Common myeloid progenitor, CD34-positive (primary cell): ENCODE measurements at regions not wholly inside any gene's neighbourhood (a gene's known extent, or its start where the extent isn't known, plus 50 kb on each side); places are given as distances from the start of the nearest gene placed in this dataset.

Experiments used
- CTCF ChIA-PET: fragments of 350-600 bp; sonication (Branson Sonifier 250); formaldehyde crosslinking; loops from one replicate; lab custom pipeline; 2021; ENCODE audit warnings: antibody characterized with exemption; lab: Charles Lee
- POLR2A ChIA-PET: fragments of 350-600 bp; sonication (Branson Sonifier 250); formaldehyde crosslinking; loops from one replicate; lab custom pipeline; 2021; ENCODE audit warnings: antibody characterized with exemption; lab: Charles Lee
- DNase-seq, 3 donors: peaks; one replicate each; pipeline versions ENCODE4 v3.0.0 to v3.0.0-alpha.2; 2013
- H3K27ac ChIP-seq, 2 experiments: 1 replicate in 1 of 2; 2 replicates in 1 of 2; pipeline ENCODE4 v1.7.0; 2013; ENCODE audit warnings: inconsistent platforms in 2 of 2, low read length in 2 of 2, mild to moderate bottlenecking in 2 of 2, low read depth in 1 of 2, moderate library complexity in 1 of 2; ENCODE audit not compliant: severe bottlenecking in 2 of 2, insufficient read depth in 1 of 2, poor library complexity in 1 of 2
- H3K27me3 ChIP-seq, 5 experiments: replicated peaks in 2 of 5; 1 replicate in 3 of 5; 2 replicates in 2 of 5; pipeline versions ENCODE4 v1.6.1 to v1.7.0; 2013; ENCODE audit warnings: low read length in 4 of 5, mild to moderate bottlenecking in 2 of 5, moderate library complexity in 2 of 5, inconsistent platforms in 1 of 5; ENCODE audit not compliant: insufficient read depth in 5 of 5, control insufficient read depth in 4 of 5
- H3K36me3 ChIP-seq, 4 experiments: 1 replicate in 2 of 4; 2 replicates in 2 of 4; pipeline versions ENCODE4 v1.6.1 to v1.7.0; 2013; ENCODE audit warnings: low read length in 3 of 4, control low read depth in 1 of 4, mild to moderate bottlenecking in 1 of 4; ENCODE audit not compliant: control insufficient read depth in 4 of 4, insufficient read depth in 4 of 4
- H3K4me1 ChIP-seq, 4 experiments: 1 replicate in 3 of 4; 2 replicates in 1 of 4; pipeline versions ENCODE4 v1.6.1 to v1.7.1; 2013; ENCODE audit warnings: low read length in 3 of 4, mild to moderate bottlenecking in 3 of 4, control low read depth in 1 of 4, inconsistent platforms in 1 of 4, moderate library complexity in 1 of 4; ENCODE audit not compliant: control insufficient read depth in 4 of 4, insufficient read depth in 4 of 4; ENCODE audit errors: control extremely low read depth in 1 of 4
- H3K4me3 ChIP-seq, 7 experiments: 1 replicate in 4 of 7; 2 replicates in 3 of 7; pipeline versions ENCODE4 v1.5.1 to v1.7.0; 2013; ENCODE audit warnings: mild to moderate bottlenecking in 7 of 7, low read length in 6 of 7, moderate library complexity in 6 of 7, inconsistent platforms in 2 of 7, low read depth in 2 of 7, control low read depth in 1 of 7; ENCODE audit not compliant: insufficient read depth in 4 of 7, control insufficient read depth in 1 of 7; ENCODE audit errors: extremely low read depth in 1 of 7
- H3K9me3 ChIP-seq, 5 experiments: 1 replicate in 4 of 5; 2 replicates in 1 of 5; pipeline versions ENCODE4 v1.6.1 to v1.7.1; 2013; ENCODE audit warnings: low read length in 4 of 5, mild to moderate bottlenecking in 2 of 5, inconsistent platforms in 1 of 5, low read depth in 1 of 5, moderate library complexity in 1 of 5; ENCODE audit not compliant: control insufficient read depth in 4 of 5, insufficient read depth in 2 of 5; ENCODE audit errors: control extremely low read depth in 1 of 5
- WGBS: methylation state at CpG from one replicate; pipeline ENCODE4 v1.1.5; 2013; ENCODE audit not compliant: insufficient coverage; 5-methylcytosine and 5-hydroxymethylcytosine counted together

GRCh38 chr1:217921126-217921904, 290.2 kb downstream of the SPATA17 start:
- Histone ChIP-seq H3K27me3 (peaks cover 4 to 25% (median 7%) of the 10 kb centered on the region in 5 experiments), H3K4me1 (no peaks in the 10 kb centered on the region), H3K9me3 (peaks cover 0 to 2% (median 0%) of the 10 kb centered on the region in 5 experiments), H3K4me3 (no peak overlapping the region), H3K36me3 (no peaks in the 10 kb centered on the region), H3K27ac (no peak overlapping the region)
- no peak for DNase-seq
- POLR2A ChIA-PET: interaction anchor here (0.6 kb wide), 1 partner anchor 35 kb away, joined by 4 read pairs; no protein-coding TSS in a partner anchor
- CTCF ChIA-PET: no interaction called here
- 89% methylated on average over 5 of the region's 7 CpGs for WGBS

- H3K4me3 ChIP-seq: no peak overlapping the region
- H3K9me3 ChIP-seq: peaks cover 0 to 2% (median 0%) of the 10 kb centered on the region in 5 experiments
- DNase-seq: no peak
- 4% methylated on average over 27 of the region's 36 CpGs for WGBS
- no peak overlapping the region for H3K27ac ChIP-seq
- no peaks in the 10 kb centered on the region for H3K36me3 ChIP-seq
- H3K4me1 ChIP-seq: no peaks in the 10 kb centered on the region
- peaks cover 4 to 29% (median 7%) of the 10 kb centered on the region in 5 experiments for H3K27me3 ChIP-seq
- CTCF ChIA-PET: no interaction called here
- POLR2A ChIA-PET: no interaction called here
Observed at GRCh38 chr1:217924924-217925323, 293.8 kb downstream of the SPATA17 start.

- 87% methylated on average over 8 of the region's 10 CpGs for WGBS
- ChIA-PET CTCF (no interaction called here), POLR2A (no interaction called here)
- no peaks in the 10 kb centered on the region for H3K4me1 ChIP-seq
- H3K27me3 ChIP-seq: peaks cover 2 to 22% (median 7%) of the 10 kb centered on the region in 5 experiments
- H3K4me3 ChIP-seq: no peak overlapping the region
- no peaks in the 10 kb centered on the region for H3K36me3 ChIP-seq
- peaks cover 0 to 2% (median 0%) of the 10 kb centered on the region in 5 experiments for H3K9me3 ChIP-seq
- no peak overlapping the region for H3K27ac ChIP-seq
- DNase-seq: no peak
Observed at GRCh38 chr1:217929213-217929885, 298.2 kb downstream of the SPATA17 start.

- no peaks in the 10 kb centered on the region for H3K36me3 ChIP-seq
- no peaks in the 10 kb centered on the region for H3K9me3 ChIP-seq
- H3K4me3 ChIP-seq: no peak overlapping the region
- H3K27me3 ChIP-seq: no peaks in the 10 kb centered on the region
- ChIA-PET CTCF (no interaction called here), POLR2A (no interaction called here)
- no peak overlapping the region for H3K27ac ChIP-seq
- 75% methylated on average over 3 of the region's 5 CpGs for WGBS
- DNase-seq: no peak
- no peaks in the 10 kb centered on the region for H3K4me1 ChIP-seq
Observed at GRCh38 chr1:217943361-217943760, 312.2 kb downstream of the SPATA17 start.

GRCh38 chr1:217944550-217944949, 313.4 kb downstream of the SPATA17 start:
- POLR2A ChIA-PET: no interaction called here
- no peaks in the 10 kb centered on the region for H3K36me3 ChIP-seq
- CTCF ChIA-PET: no interaction called here

GRCh38 chr1:217946511-217946910, 315.4 kb downstream of the SPATA17 start:
- ChIA-PET POLR2A (no interaction called here), CTCF (no interaction called here)
- no peaks in the 10 kb centered on the region for H3K36me3 ChIP-seq
- no peaks in the 10 kb centered on the region for H3K4me1 ChIP-seq
- no peaks in the 10 kb centered on the region for H3K9me3 ChIP-seq
- H3K4me3 ChIP-seq: no peak overlapping the region
- no peak overlapping the region for H3K27ac ChIP-seq
- H3K27me3 ChIP-seq: no peaks in the 10 kb centered on the region
- DNase-seq: no peak
- WGBS: 91% methylated on average over 6 of the region's 8 CpGs

More at GRCh38 chr1:217944550-217944949, 313.4 kb downstream of the SPATA17 start:
- Histone ChIP-seq H3K4me3 (no peak overlapping the region), H3K27ac (no peak overlapping the region), H3K4me1 (no peaks in the 10 kb centered on the region), H3K9me3 (no peaks in the 10 kb centered on the region), H3K27me3 (no peaks in the 10 kb centered on the region)
- no peak for DNase-seq
- WGBS: 90% methylated on average over 6 of the region's 6 CpGs

GRCh38 chr1:217948741-217949140, 317.6 kb downstream of the SPATA17 start:
- Histone ChIP-seq H3K27me3 (no peaks in the 10 kb centered on the region), H3K4me3 (no peak overlapping the region), H3K27ac (no peak overlapping the region), H3K4me1 (no peaks in the 10 kb centered on the region), H3K36me3 (no peaks in the 10 kb centered on the region), H3K9me3 (peaks cover 0 to 3% (median 0%) of the 10 kb centered on the region in 5 experiments)
- DNase-seq: no peak
- ChIA-PET CTCF (interaction anchor here (1.1 kb wide), 1 partner anchor 21 kb away, joined by 4 read pairs; no protein-coding TSS in a partner anchor), POLR2A (no interaction called here)
- 100% methylated on average over 1 of the region's 2 CpGs for WGBS
